Tibial nerve (tissue), 3 donors: ENCODE measurements at regions not wholly inside any gene's neighbourhood (a gene's known extent, or its start where the extent isn't known, plus 50 kb on each side); places are given as distances from the start of the nearest gene placed in this dataset.

ENCODE experiments used
- CTCF ChIP-seq, 5 experiments: fragments of 200-600 bp in 3 of 5; fragments of 450-650 bp in 2 of 5; sonication (generic) in 3 of 5; IDR thresholded peaks; one replicate each; pipeline ENCODE4 v1.5.1; 2016 to 2019; ENCODE audit warnings: antibody characterized with exemption in 5 of 5, mild to moderate bottlenecking in 3 of 5, moderate library complexity in 2 of 5
- POLR2A ChIP-seq, 2 donors: fragments of 450-650 bp; IDR thresholded peaks; one replicate each; pipeline ENCODE4 v1.6.1; 2017; ENCODE audit warnings: antibody characterized with exemption in 2 of 2, mild to moderate bottlenecking in 2 of 2, moderate library complexity in 2 of 2

- TF ChIP-seq CTCF (IDR thresholded peaks at IDR 0.05) (no peak), POLR2A (IDR thresholded peaks at IDR 0.05) (no peak)
These were observed 85.4 kb upstream of the SIM2 start for GRCh38 chr21:36613554-36613953.
